GM12878 (cell line): ENCODE measurements at regions not wholly inside any gene's neighbourhood (a gene's known extent, or its start where the extent isn't known, plus 50 kb on each side); places are given as distances from the start of the nearest gene placed in this dataset.

Source experiments
- CTCF ChIP-seq, 3 experiments: IDR thresholded peaks in 2 of 3; conservative IDR thresholded peaks in 1 of 3; 2 replicates each; pipeline ENCODE4 v1.5.1; 2011; ENCODE audit warnings: low read depth in 3 of 3, low read length in 3 of 3, mild to moderate bottlenecking in 3 of 3, control low read depth in 2 of 3, moderate library complexity in 2 of 3, inconsistent platforms in 1 of 3, mixed read lengths in 1 of 3; ENCODE audit not compliant: control insufficient read depth in 2 of 3, insufficient read depth in 1 of 3; ENCODE audit errors: extremely low read depth in 1 of 3
- ZNF217 ChIP-seq: fragments of 450-650 bp; IDR thresholded peaks from 2 replicates; pipeline ENCODE4 v1.6.1; 2017; ENCODE audit warnings: antibody characterized with exemption, mild to moderate bottlenecking
- TF ChIP-seq, protein P1 (sequence below): fragments of 450-650 bp; IDR thresholded peaks from 2 replicates; pipeline ENCODE4 v1.6.1; 2016; ENCODE audit warnings: mild to moderate bottlenecking

- TF ChIP-seq CTCF (IDR thresholded peaks at IDR 0.05 in 2 of 3, conservative IDR thresholded peaks at IDR 0.05 in 1 of 3; ENCODE audit: control insufficient read depth in 2 of 3, extremely low read depth in 1 of 3, insufficient read depth in 1 of 3, low read depth in 3 of 3, low read length in 3 of 3) (no peak), ZNF217 (no peak)
- TF ChIP-seq, protein P1, sequence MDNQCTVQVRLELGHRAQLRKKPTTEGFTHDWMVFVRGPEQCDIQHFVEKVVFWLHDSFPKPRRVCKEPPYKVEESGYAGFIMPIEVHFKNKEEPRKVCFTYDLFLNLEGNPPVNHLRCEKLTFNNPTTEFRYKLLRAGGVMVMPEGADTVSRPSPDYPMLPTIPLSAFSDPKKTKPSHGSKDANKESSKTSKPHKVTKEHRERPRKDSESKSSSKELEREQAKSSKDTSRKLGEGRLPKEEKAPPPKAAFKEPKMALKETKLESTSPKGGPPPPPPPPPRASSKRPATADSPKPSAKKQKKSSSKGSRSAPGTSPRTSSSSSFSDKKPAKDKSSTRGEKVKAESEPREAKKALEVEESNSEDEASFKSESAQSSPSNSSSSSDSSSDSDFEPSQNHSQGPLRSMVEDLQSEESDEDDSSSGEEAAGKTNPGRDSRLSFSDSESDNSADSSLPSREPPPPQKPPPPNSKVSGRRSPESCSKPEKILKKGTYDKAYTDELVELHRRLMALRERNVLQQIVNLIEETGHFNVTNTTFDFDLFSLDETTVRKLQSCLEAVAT, result no peak
Observed at GRCh38 chr11:10365045-10365444, 60.2 kb downstream of the ADM start.
